Caco-2 (cell line): ENCODE measurements at regions not wholly inside any gene's neighbourhood (a gene's known extent, or its start where the extent isn't known, plus 50 kb on each side); places are given as distances from the start of the nearest gene placed in this dataset.

ENCODE experiments used
- BruUV-seq: library from RNA; stranded (reverse); fragments of 400-500 nt; replicated peaks from 2 replicates; lab custom pipeline; 2021; lab: Mats Ljungman, UMichigan
- CTCF ChIA-PET: fragments of 300-600 bp; sonication (Branson Sonifier 250); formaldehyde crosslinking; loops from one replicate; lab custom pipeline; 2022; ENCODE audit warnings: antibody characterized with exemption; lab: Charles Lee
- POLR2A ChIA-PET: fragments of 300-600 bp; sonication (Branson Sonifier 250); formaldehyde crosslinking; loops from one replicate; lab custom pipeline; 2022; ENCODE audit warnings: antibody characterized with exemption; lab: Charles Lee
- DNase-seq, 2 experiments: peaks; one replicate each; pipeline versions ENCODE4 v3.0.0 to v3.0.0-alpha.2; 2020 to 2022
- H3K27me3 ChIP-seq: replicated peaks from 2 replicates; pipeline ENCODE4 v1.6.0; 2011; ENCODE audit warnings: low read length; ENCODE audit not compliant: control insufficient read depth, insufficient read depth
- H3K36me3 ChIP-seq: 2 replicates; pipeline ENCODE4 v1.5.1; 2011; ENCODE audit warnings: low read length; ENCODE audit not compliant: control insufficient read depth, insufficient read depth
- H3K4me1 ChIP-seq: fragments of 250-450 bp; sonication (Bioruptor Pico); 2 replicates; pipeline ENCODE4 v1.5.1; 2020; ENCODE audit warnings: mild to moderate bottlenecking
- H3K4me3 ChIP-seq: 2 replicates; pipeline ENCODE4 v1.5.1; 2011; ENCODE audit warnings: low read depth, mild to moderate bottlenecking, control low read depth, low read length
- H3K9me3 ChIP-seq: fragments of 250-450 bp; sonication (Bioruptor Pico); 2 replicates; pipeline ENCODE4 v1.5.1; 2020; ENCODE audit warnings: mild to moderate bottlenecking, moderate library complexity
- H3K27ac Mint-ChIP-seq: one replicate; pipeline ENCODE4 v1.8.0; 2022; ENCODE audit warnings: mixed read lengths; ENCODE audit not compliant: unreplicated experiment
- H3K27me3 Mint-ChIP-seq: one replicate; pipeline ENCODE4 v1.8.0; 2022; ENCODE audit warnings: mixed read lengths; ENCODE audit not compliant: insufficient read depth, unreplicated experiment
- H3K36me3 Mint-ChIP-seq: one replicate; pipeline ENCODE4 v1.8.0; 2022; ENCODE audit warnings: mild to moderate bottlenecking, mixed read lengths; ENCODE audit not compliant: insufficient read depth, unreplicated experiment
- H3K4me1 Mint-ChIP-seq: one replicate; pipeline ENCODE4 v1.8.0; 2022; ENCODE audit warnings: low read depth, mixed read lengths; ENCODE audit not compliant: unreplicated experiment
- H3K4me3 Mint-ChIP-seq: one replicate; pipeline ENCODE4 v1.8.0; 2022; ENCODE audit warnings: mild to moderate bottlenecking, moderate library complexity, mixed read lengths; ENCODE audit not compliant: unreplicated experiment
- H3K9me3 Mint-ChIP-seq: one replicate; pipeline ENCODE4 v1.8.0; 2022; ENCODE audit warnings: mixed read lengths; ENCODE audit not compliant: unreplicated experiment
- CTCF ChIP-seq, 2 experiments: fragments of 200-600 bp in 1 of 2; IDR thresholded peaks; 1 replicate in 1 of 2; 2 replicates in 1 of 2; pipeline versions ENCODE4 v1.5.1 to v1.8.0; 2011 to 2022; ENCODE audit warnings: antibody characterized with exemption in 1 of 2, control low read depth in 1 of 2, inconsistent platforms in 1 of 2, low read depth in 1 of 2, low read length in 1 of 2, mild to moderate bottlenecking in 1 of 2, moderate library complexity in 1 of 2; ENCODE audit not compliant: insufficient read depth in 1 of 2, severe bottlenecking in 1 of 2, unreplicated experiment in 1 of 2
- intact Hi-C: fragments of 100-400 bp; cut with micrococcal nuclease; formaldehyde crosslinking; loops from one replicate; pipeline ENCODE4 v1.10.0; 2022; ENCODE audit not compliant: unreplicated experiment

- no peak for DNase-seq
- H3K27ac Mint-ChIP-seq = no peak overlapping the region
- POLR2A ChIA-PET = no interaction called here
- CTCF ChIA-PET = no interaction called here
- H3K4me1 ChIP-seq = no peaks in the 10 kb centered on the region
- no peak for TF ChIP-seq CTCF (IDR thresholded peaks at IDR 0.05; ENCODE audit: insufficient read depth in 1 of 2, low read depth in 1 of 2, low read length in 1 of 2, severe bottlenecking in 1 of 2, unreplicated experiment in 1 of 2)
- H3K36me3 ChIP-seq = no peaks in the 10 kb centered on the region
- H3K9me3 ChIP-seq = no peaks in the 10 kb centered on the region
- no peak overlapping the region for H3K4me3 ChIP-seq
- H3K9me3 Mint-ChIP-seq = no peaks in the 10 kb centered on the region
- no peaks in the 10 kb centered on the region for H3K36me3 Mint-ChIP-seq
- no peaks in the 10 kb centered on the region for H3K4me1 Mint-ChIP-seq
- peaks cover 11% of the 10 kb centered on the region for H3K27me3 Mint-ChIP-seq
- H3K27me3 ChIP-seq = no peaks in the 10 kb centered on the region
- H3K4me3 Mint-ChIP-seq = no peak overlapping the region
- BruUV-seq = no TSS peak
- intact Hi-C loops = no loop called here
These were observed 128.9 kb upstream of the PDE10A start for GRCh38 chr6:165791876-165792437.

- no peaks in the 10 kb centered on the region for H3K4me1 ChIP-seq
- H3K27me3 ChIP-seq = no peaks in the 10 kb centered on the region
- DNase-seq = no peak
- no peak overlapping the region for H3K4me3 Mint-ChIP-seq
- CTCF ChIA-PET = no interaction called here
- no peaks in the 10 kb centered on the region for H3K9me3 ChIP-seq
- no peak overlapping the region for H3K4me3 ChIP-seq
- no peaks in the 10 kb centered on the region for H3K4me1 Mint-ChIP-seq
- H3K36me3 Mint-ChIP-seq = no peaks in the 10 kb centered on the region
- TF ChIP-seq CTCF (IDR thresholded peaks at IDR 0.05; ENCODE audit: insufficient read depth in 1 of 2, low read depth in 1 of 2, low read length in 1 of 2, severe bottlenecking in 1 of 2, unreplicated experiment in 1 of 2) = no peak
- no peaks in the 10 kb centered on the region for H3K36me3 ChIP-seq
- POLR2A ChIA-PET = no interaction called here
- no peak overlapping the region for H3K27ac Mint-ChIP-seq
- no peaks in the 10 kb centered on the region for H3K9me3 Mint-ChIP-seq
- H3K27me3 Mint-ChIP-seq = peaks cover 11% of the 10 kb centered on the region
- no TSS peak for BruUV-seq
- intact Hi-C loops = no loop called here
These were observed 128.3 kb upstream of the PDE10A start for GRCh38 chr6:165791306-165791705.

- no peak for TF ChIP-seq CTCF (IDR thresholded peaks at IDR 0.05; ENCODE audit: insufficient read depth in 1 of 2, low read depth in 1 of 2, low read length in 1 of 2, severe bottlenecking in 1 of 2, unreplicated experiment in 1 of 2)
- Histone ChIP-seq H3K4me3 (no peak overlapping the region), H3K36me3 (no peaks in the 10 kb centered on the region), H3K9me3 (no peaks in the 10 kb centered on the region), H3K27me3 (no peaks in the 10 kb centered on the region), H3K4me1 (0 out of 2 replicates have a peak, but pooled peaks cover 3% of the 10 kb centered on the region)
- no TSS peak for BruUV-seq
- intact Hi-C loops = no loop called here
- no peak for DNase-seq
- Mint-ChIP-seq H3K36me3 (no peaks in the 10 kb centered on the region), H3K4me1 (no peaks in the 10 kb centered on the region), H3K27ac (no peak overlapping the region), H3K4me3 (no peak overlapping the region), H3K27me3 (peaks cover 7% of the 10 kb centered on the region), H3K9me3 (no peaks in the 10 kb centered on the region)
- ChIA-PET POLR2A (no interaction called here), CTCF (no interaction called here)
These were observed 119.8 kb upstream of the PDE10A start for GRCh38 chr6:165782812-165783211.
